WTC11 (cell line): ENCODE measurements at regions not wholly inside any gene's neighbourhood (a gene's known extent, or its start where the extent isn't known, plus 50 kb on each side); places are given as distances from the start of the nearest gene placed in this dataset.
"Not testable (repeated sequence)": the region's sequence is repeated elsewhere in the genome, so short reads cannot be mapped to it uniquely, and the experiment has no call there.

ENCODE experiments used
- ATF1 ChIP-seq: sonication (generic); formaldehyde crosslinking; IDR thresholded peaks from 2 replicates; pipeline ENCODE4 v1.8.1; 2023; ENCODE audit warnings: mild to moderate bottlenecking, moderate library complexity, missing genetic modification reagents
- CREB1 ChIP-seq: sonication (generic); formaldehyde crosslinking; IDR thresholded peaks from 2 replicates; pipeline ENCODE4 v1.8.0; 2023; ENCODE audit warnings: mild to moderate bottlenecking, missing genetic modification reagents
- ELF4 ChIP-seq: sonication (generic); formaldehyde crosslinking; IDR thresholded peaks from 2 replicates; pipeline ENCODE4 v1.8.1; 2022; ENCODE audit warnings: low read depth, mild to moderate bottlenecking, moderate library complexity, missing genetic modification reagents
- JUN ChIP-seq: sonication (generic); formaldehyde crosslinking; IDR thresholded peaks from 2 replicates; pipeline ENCODE4 v1.8.0; 2023; ENCODE audit warnings: mild to moderate bottlenecking, missing genetic modification reagents
- OVOL2 ChIP-seq: fragments of 250-450 bp; sonication (Bioruptor Pico); IDR thresholded peaks from 2 replicates; pipeline ENCODE4 v1.9.0; 2021; ENCODE audit warnings: mild to moderate bottlenecking, borderline replicate concordance
- SP1 ChIP-seq: sonication (generic); formaldehyde crosslinking; conservative IDR thresholded peaks from 2 replicates; pipeline ENCODE4 v1.8.1; 2022; ENCODE audit warnings: missing genetic modification reagents
- TCF7 ChIP-seq: sonication (generic); formaldehyde crosslinking; IDR thresholded peaks from 2 replicates; pipeline ENCODE4 v1.8.0; 2022; ENCODE audit warnings: mild to moderate bottlenecking, low read depth, missing genetic modification reagents, moderate library complexity
- TF ChIP-seq, protein P1 (sequence below): fragments of 200-600 bp; IDR thresholded peaks from 2 replicates; pipeline ENCODE4 v1.8.0; 2022; ENCODE audit warnings: antibody characterized with exemption
- TF ChIP-seq, protein P2 (sequence below): sonication (generic); formaldehyde crosslinking; IDR thresholded peaks from 2 replicates; pipeline ENCODE4 v1.8.0; 2022; ENCODE audit warnings: mild to moderate bottlenecking, missing genetic modification reagents
- TF ChIP-seq, protein P3 (sequence below): sonication (generic); formaldehyde crosslinking; IDR thresholded peaks from 2 replicates; pipeline ENCODE4 v1.8.0; 2022; ENCODE audit warnings: mild to moderate bottlenecking, missing genetic modification reagents
- TF ChIP-seq, protein P4 (sequence below): sonication (generic); formaldehyde crosslinking; IDR thresholded peaks from 2 replicates; pipeline ENCODE4 v1.8.1; 2023; ENCODE audit warnings: mild to moderate bottlenecking, moderate library complexity, missing genetic modification reagents
- TF ChIP-seq, protein P5 (sequence below): sonication (generic); formaldehyde crosslinking; conservative IDR thresholded peaks from 2 replicates; pipeline ENCODE4 v1.8.1; 2022; ENCODE audit warnings: mild to moderate bottlenecking, missing genetic modification reagents
- TF ChIP-seq, protein P6 (sequence below): sonication (generic); formaldehyde crosslinking; conservative IDR thresholded peaks from 2 replicates; pipeline ENCODE4 v1.8.1; 2023; ENCODE audit warnings: mild to moderate bottlenecking, low read depth, missing genetic modification reagents, moderate library complexity

DNA sequence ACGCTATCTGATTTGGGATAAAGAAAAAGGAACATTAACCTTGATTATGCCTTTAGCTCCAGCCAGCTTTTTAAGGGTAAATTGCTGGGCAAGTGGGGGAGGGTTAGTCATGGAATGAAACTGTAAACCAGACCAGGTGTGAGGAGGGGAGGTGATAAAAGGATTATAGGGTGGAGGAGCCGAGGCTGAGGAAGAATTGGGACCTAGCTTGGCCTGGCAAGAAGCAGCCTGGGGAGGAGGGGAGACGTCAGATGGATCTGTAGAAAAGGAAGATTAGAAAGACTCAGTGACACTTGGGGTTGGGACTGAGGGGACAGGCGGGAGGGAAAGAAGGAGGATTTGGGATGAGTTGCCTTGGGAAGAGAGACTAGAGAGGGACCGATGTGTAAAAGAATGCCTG, 590.8 kb upstream of the MDGA2 start:
- TF ChIP-seq, protein P1, sequence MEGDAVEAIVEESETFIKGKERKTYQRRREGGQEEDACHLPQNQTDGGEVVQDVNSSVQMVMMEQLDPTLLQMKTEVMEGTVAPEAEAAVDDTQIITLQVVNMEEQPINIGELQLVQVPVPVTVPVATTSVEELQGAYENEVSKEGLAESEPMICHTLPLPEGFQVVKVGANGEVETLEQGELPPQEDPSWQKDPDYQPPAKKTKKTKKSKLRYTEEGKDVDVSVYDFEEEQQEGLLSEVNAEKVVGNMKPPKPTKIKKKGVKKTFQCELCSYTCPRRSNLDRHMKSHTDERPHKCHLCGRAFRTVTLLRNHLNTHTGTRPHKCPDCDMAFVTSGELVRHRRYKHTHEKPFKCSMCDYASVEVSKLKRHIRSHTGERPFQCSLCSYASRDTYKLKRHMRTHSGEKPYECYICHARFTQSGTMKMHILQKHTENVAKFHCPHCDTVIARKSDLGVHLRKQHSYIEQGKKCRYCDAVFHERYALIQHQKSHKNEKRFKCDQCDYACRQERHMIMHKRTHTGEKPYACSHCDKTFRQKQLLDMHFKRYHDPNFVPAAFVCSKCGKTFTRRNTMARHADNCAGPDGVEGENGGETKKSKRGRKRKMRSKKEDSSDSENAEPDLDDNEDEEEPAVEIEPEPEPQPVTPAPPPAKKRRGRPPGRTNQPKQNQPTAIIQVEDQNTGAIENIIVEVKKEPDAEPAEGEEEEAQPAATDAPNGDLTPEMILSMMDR = not testable (repeated sequence)
- TF ChIP-seq, protein P2, sequence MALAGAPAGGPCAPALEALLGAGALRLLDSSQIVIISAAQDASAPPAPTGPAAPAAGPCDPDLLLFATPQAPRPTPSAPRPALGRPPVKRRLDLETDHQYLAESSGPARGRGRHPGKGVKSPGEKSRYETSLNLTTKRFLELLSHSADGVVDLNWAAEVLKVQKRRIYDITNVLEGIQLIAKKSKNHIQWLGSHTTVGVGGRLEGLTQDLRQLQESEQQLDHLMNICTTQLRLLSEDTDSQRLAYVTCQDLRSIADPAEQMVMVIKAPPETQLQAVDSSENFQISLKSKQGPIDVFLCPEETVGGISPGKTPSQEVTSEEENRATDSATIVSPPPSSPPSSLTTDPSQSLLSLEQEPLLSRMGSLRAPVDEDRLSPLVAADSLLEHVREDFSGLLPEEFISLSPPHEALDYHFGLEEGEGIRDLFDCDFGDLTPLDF (CRISPR knock-in tag) = not testable (repeated sequence)
- not testable (repeated sequence) for TF ChIP-seq JUN (CRISPR knock-in tag); OVOL2 (CRISPR knock-in tag); CREB1 (CRISPR knock-in tag); ELF4 (CRISPR knock-in tag); ATF1 (CRISPR knock-in tag); SP1 (CRISPR knock-in tag); TCF7
- TF ChIP-seq, protein P3, sequence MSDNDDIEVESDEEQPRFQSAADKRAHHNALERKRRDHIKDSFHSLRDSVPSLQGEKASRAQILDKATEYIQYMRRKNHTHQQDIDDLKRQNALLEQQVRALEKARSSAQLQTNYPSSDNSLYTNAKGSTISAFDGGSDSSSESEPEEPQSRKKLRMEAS = not testable (repeated sequence)
- TF ChIP-seq, protein P4, sequence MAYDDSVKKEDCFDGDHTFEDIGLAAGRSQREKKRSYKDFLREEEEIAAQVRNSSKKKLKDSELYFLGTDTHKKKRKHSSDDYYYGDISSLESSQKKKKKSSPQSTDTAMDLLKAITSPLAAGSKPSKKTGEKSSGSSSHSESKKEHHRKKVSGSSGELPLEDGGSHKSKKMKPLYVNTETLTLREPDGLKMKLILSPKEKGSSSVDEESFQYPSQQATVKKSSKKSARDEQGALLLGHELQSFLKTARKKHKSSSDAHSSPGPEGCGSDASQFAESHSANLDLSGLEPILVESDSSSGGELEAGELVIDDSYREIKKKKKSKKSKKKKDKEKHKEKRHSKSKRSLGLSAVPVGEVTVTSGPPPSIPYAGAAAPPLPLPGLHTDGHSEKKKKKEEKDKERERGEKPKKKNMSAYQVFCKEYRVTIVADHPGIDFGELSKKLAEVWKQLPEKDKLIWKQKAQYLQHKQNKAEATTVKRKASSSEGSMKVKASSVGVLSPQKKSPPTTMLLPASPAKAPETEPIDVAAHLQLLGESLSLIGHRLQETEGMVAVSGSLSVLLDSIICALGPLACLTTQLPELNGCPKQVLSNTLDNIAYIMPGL (CRISPR knock-in tag) = not testable (repeated sequence)
- TF ChIP-seq, protein P5, sequence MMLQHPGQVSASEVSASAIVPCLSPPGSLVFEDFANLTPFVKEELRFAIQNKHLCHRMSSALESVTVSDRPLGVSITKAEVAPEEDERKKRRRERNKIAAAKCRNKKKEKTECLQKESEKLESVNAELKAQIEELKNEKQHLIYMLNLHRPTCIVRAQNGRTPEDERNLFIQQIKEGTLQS (CRISPR knock-in tag) = not testable (repeated sequence)
- TF ChIP-seq, protein P6, sequence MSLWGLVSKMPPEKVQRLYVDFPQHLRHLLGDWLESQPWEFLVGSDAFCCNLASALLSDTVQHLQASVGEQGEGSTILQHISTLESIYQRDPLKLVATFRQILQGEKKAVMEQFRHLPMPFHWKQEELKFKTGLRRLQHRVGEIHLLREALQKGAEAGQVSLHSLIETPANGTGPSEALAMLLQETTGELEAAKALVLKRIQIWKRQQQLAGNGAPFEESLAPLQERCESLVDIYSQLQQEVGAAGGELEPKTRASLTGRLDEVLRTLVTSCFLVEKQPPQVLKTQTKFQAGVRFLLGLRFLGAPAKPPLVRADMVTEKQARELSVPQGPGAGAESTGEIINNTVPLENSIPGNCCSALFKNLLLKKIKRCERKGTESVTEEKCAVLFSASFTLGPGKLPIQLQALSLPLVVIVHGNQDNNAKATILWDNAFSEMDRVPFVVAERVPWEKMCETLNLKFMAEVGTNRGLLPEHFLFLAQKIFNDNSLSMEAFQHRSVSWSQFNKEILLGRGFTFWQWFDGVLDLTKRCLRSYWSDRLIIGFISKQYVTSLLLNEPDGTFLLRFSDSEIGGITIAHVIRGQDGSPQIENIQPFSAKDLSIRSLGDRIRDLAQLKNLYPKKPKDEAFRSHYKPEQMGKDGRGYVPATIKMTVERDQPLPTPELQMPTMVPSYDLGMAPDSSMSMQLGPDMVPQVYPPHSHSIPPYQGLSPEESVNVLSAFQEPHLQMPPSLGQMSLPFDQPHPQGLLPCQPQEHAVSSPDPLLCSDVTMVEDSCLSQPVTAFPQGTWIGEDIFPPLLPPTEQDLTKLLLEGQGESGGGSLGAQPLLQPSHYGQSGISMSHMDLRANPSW = not testable (repeated sequence)
